ENCODE measurements at regions not wholly inside any gene's neighbourhood (a gene's known extent, or its start where the extent isn't known, plus 50 kb on each side); places are given as distances from the start of the nearest gene placed in this dataset.
"Not testable (repeated sequence)": the region's sequence is repeated elsewhere in the genome, so short reads cannot be mapped to it uniquely, and the experiment has no call there.

DNA sequence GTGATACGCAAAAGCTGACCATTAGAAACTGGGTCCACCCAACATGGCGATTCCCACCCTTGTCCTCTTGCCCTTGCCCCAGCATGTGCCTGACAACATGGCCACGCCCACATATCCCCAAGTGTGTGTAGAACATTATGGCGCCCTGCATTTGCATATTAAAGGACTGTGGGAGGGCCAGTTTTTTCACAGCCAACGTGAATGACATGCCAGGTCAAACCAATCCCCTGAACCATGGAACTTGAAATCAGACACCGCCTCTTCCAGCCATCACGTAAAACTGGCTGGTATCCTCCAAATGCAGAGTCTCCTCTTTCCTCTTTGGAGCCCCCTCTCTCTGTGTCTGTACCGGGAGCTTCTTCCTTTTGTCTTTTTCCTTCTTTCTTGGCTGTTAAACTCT lies 156.7 kb upstream of the EPHA6 start:
- 86 to 93% methylated on average over 8 of the region's 8 CpGs for WGBS, 2 donors
- Histone ChIP-seq H3K27ac (ENCODE audit: low read depth in 1 of 2, low read length in 1 of 2) (no peak overlapping the region), H3K4me1 (ENCODE audit: control insufficient read depth in 5 of 5, insufficient read depth in 5 of 5, low read length in 5 of 5) (no peaks in the 10 kb centered on the region), H3K4me3 (no peak overlapping the region), H3K36me3 (ENCODE audit: control insufficient read depth in 4 of 4, insufficient read depth in 4 of 4, low read length in 4 of 4) (no peaks in the 10 kb centered on the region), H3K9ac (ENCODE audit: insufficient read depth in 1 of 2, low read length in 2 of 2) (no peak overlapping the region), H3K9me3 (ENCODE audit: control insufficient read depth in 4 of 4, insufficient read depth in 3 of 4, low read length in 3 of 4) (peaks cover 0 to 6% (median 0%) of the 10 kb centered on the region in 4 donors), H3K27me3 (ENCODE audit: control insufficient read depth in 3 of 3, insufficient read depth in 3 of 3, low read length in 2 of 3) (no peaks in the 10 kb centered on the region)
- TF ChIP-seq, protein P1, sequence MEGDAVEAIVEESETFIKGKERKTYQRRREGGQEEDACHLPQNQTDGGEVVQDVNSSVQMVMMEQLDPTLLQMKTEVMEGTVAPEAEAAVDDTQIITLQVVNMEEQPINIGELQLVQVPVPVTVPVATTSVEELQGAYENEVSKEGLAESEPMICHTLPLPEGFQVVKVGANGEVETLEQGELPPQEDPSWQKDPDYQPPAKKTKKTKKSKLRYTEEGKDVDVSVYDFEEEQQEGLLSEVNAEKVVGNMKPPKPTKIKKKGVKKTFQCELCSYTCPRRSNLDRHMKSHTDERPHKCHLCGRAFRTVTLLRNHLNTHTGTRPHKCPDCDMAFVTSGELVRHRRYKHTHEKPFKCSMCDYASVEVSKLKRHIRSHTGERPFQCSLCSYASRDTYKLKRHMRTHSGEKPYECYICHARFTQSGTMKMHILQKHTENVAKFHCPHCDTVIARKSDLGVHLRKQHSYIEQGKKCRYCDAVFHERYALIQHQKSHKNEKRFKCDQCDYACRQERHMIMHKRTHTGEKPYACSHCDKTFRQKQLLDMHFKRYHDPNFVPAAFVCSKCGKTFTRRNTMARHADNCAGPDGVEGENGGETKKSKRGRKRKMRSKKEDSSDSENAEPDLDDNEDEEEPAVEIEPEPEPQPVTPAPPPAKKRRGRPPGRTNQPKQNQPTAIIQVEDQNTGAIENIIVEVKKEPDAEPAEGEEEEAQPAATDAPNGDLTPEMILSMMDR (IDR thresholded peaks at IDR 0.05; ENCODE audit: control extremely low read depth, extremely low read depth), result no peak
- no peak for DNase-seq
- ATAC-seq (ENCODE audit: insufficient read depth, low FRiP score), result no peak

DNA sequence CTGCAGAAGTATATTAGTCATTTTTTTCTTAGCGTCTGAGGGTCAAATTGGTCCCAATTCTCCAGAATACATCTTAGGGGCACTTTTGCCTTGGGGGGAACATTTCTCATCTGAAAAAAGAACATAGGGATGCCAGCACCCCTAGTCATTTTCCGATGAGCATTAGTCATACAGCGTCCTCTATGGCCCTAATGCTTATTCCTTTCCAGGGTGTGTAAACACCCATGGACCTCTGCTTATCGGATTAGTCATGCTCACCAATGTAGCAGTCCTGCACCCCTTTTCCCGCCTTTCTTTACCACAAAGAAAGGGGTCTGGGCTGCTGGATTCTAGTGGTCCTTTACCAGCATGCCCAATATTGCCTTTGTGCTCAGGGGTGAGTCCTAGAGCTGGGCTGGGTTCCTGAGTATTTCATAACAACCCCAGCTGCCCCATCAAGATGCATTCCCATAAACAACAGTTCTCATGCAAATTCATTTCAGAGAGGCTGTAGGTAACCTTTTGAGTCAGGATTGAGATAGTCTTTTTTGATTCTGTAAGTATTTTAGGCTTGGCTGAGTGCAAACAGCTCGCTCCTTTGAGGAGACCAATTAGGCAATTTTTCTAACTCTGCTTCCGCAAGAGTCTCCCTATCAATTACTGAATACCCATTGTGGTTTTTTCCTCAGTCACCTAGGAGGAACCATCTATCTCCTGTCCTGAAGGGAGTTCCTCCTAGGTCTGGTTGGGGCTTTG lies 142.4 kb upstream of the EPHA6 start:
- not testable (repeated sequence) for H3K27me3 ChIP-seq (ENCODE audit: control insufficient read depth in 3 of 3, insufficient read depth in 3 of 3, low read length in 2 of 3); ATAC-seq (ENCODE audit: insufficient read depth, low FRiP score); H3K9ac ChIP-seq (ENCODE audit: insufficient read depth in 1 of 2, low read length in 2 of 2); H3K27ac ChIP-seq (ENCODE audit: low read depth in 1 of 2, low read length in 1 of 2); H3K4me1 ChIP-seq (ENCODE audit: control insufficient read depth in 5 of 5, insufficient read depth in 5 of 5, low read length in 5 of 5); H3K9me3 ChIP-seq (ENCODE audit: control insufficient read depth in 4 of 4, insufficient read depth in 3 of 4, low read length in 3 of 4); DNase-seq; H3K36me3 ChIP-seq (ENCODE audit: control insufficient read depth in 4 of 4, insufficient read depth in 4 of 4, low read length in 4 of 4); H3K4me3 ChIP-seq
- 80 to 86% methylated on average over 7 of the region's 7 CpGs for WGBS, 2 donors

- no peak for DNase-seq
- WGBS, 2 donors, result 3 to 5% methylated on average over 1 of the region's 1 CpG
- H3K4me3 ChIP-seq, result no peak overlapping the region
- H3K36me3 ChIP-seq (ENCODE audit: control insufficient read depth in 4 of 4, insufficient read depth in 4 of 4, low read length in 4 of 4), result no peaks in the 10 kb centered on the region
- TF ChIP-seq, protein P1 (IDR thresholded peaks at IDR 0.05; ENCODE audit: control extremely low read depth, extremely low read depth), result no peak
- no peaks in the 10 kb centered on the region for H3K9me3 ChIP-seq (ENCODE audit: control insufficient read depth in 4 of 4, insufficient read depth in 3 of 4, low read length in 3 of 4)
- no peak for ATAC-seq (ENCODE audit: insufficient read depth, low FRiP score)
- no peaks in the 10 kb centered on the region for H3K27me3 ChIP-seq (ENCODE audit: control insufficient read depth in 3 of 3, insufficient read depth in 3 of 3, low read length in 2 of 3)
- H3K27ac ChIP-seq (ENCODE audit: low read depth in 1 of 2, low read length in 1 of 2), result no peak overlapping the region
- H3K9ac ChIP-seq (ENCODE audit: insufficient read depth in 1 of 2, low read length in 2 of 2), result no peak overlapping the region
- H3K4me1 ChIP-seq (ENCODE audit: control insufficient read depth in 5 of 5, insufficient read depth in 5 of 5, low read length in 5 of 5), result peaks cover 0 to 1% (median 0%) of the 10 kb centered on the region in 5 donors
Observed at GRCh38 chr3:96677156-96677555, 137.2 kb upstream of the EPHA6 start.

DNA sequence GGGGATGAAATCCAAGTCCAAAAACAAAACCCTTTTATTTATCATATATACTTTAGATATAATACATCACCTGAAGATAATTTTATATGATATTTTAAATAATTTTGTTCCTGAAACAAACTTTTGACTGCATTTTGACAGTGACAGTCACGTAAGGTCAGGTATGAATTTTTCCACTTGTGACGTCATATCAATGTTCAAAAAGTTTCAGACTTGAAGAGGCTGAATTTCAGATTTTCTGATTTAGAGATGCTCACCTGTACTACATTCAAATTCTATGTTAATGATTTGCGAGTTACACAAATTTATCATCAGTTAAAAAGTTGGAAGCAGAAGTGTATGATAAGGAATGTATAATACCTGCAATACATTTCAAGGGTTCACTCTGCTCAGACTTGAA lies 136.1 kb upstream of the EPHA6 start:
- H3K27me3 ChIP-seq (ENCODE audit: control insufficient read depth in 3 of 3, insufficient read depth in 3 of 3, low read length in 2 of 3), result no peaks in the 10 kb centered on the region
- no peaks in the 10 kb centered on the region for H3K36me3 ChIP-seq (ENCODE audit: control insufficient read depth in 4 of 4, insufficient read depth in 4 of 4, low read length in 4 of 4)
- 90 to 96% methylated on average over 3 of the region's 3 CpGs for WGBS, 2 donors
- H3K4me3 ChIP-seq, result no peak overlapping the region
- ATAC-seq (ENCODE audit: insufficient read depth, low FRiP score) (no peak), DNase-seq (no peak)
- H3K9ac ChIP-seq (ENCODE audit: insufficient read depth in 1 of 2, low read length in 2 of 2), result no peak overlapping the region
- TF ChIP-seq, protein P1 (IDR thresholded peaks at IDR 0.05; ENCODE audit: control extremely low read depth, extremely low read depth), result no peak
- no peak overlapping the region for H3K27ac ChIP-seq (ENCODE audit: low read depth in 1 of 2, low read length in 1 of 2)
- H3K4me1 ChIP-seq (ENCODE audit: control insufficient read depth in 5 of 5, insufficient read depth in 5 of 5, low read length in 5 of 5), result peaks cover 0 to 1% (median 0%) of the 10 kb centered on the region in 5 donors
- H3K9me3 ChIP-seq (ENCODE audit: control insufficient read depth in 4 of 4, insufficient read depth in 3 of 4, low read length in 3 of 4), result no peaks in the 10 kb centered on the region

Measured in lung (tissue), 11 donors.